ENCODE measurements at regions not wholly inside any gene's neighbourhood (a gene's known extent, or its start where the extent isn't known, plus 50 kb on each side); places are given as distances from the start of the nearest gene placed in this dataset.
"Not testable (repeated sequence)": the region's sequence is repeated elsewhere in the genome, so short reads cannot be mapped to it uniquely, and the experiment has no call there.

GRCh38 chr22:16714568-16714967 lies 110.6 kb downstream of the XKR3 start:
- TF ChIP-seq CTCF (IDR thresholded peaks at IDR 0.05; ENCODE audit: extremely low read depth in 1 of 2, insufficient read depth in 1 of 2, low read depth in 1 of 2, low read length in 2 of 2); EZH2 (IDR thresholded peaks at IDR 0.05; ENCODE audit: borderline replicate concordance, low read depth, low read length, severe bottlenecking); POLR2A (IDR thresholded peaks at IDR 0.05; ENCODE audit: low read depth, low read length); GATA2 (IDR thresholded peaks at IDR 0.05; ENCODE audit: insufficient read depth, insufficient read length, low read depth, low read length); MYC (IDR thresholded peaks at IDR 0.05; ENCODE audit: low read depth, low read length); JUN (IDR thresholded peaks at IDR 0.05; ENCODE audit: borderline replicate concordance, insufficient read depth, insufficient read length, low read depth); FOS (IDR thresholded peaks at IDR 0.05; ENCODE audit: borderline replicate concordance, insufficient read depth, low read length): not testable (repeated sequence)
